ENCODE measurements at regions not wholly inside any gene's neighbourhood (a gene's known extent, or its start where the extent isn't known, plus 50 kb on each side); places are given as distances from the start of the nearest gene placed in this dataset.

GRCh38 chr13:70253411-70253810, 145.2 kb upstream of the KLHL1 start:
- no peak overlapping the region for H2AFZ ChIP-seq (ENCODE audit: low read depth, low read length)
- H3K9me3 ChIP-seq (replicated peaks; ENCODE audit: control insufficient read depth, insufficient read depth, low read length) = peaks cover 5% of the 10 kb centered on the region
- no peak for FAIRE-seq
- H3K4me3 ChIP-seq (replicated peaks in 1 of 3; ENCODE audit: insufficient read depth in 1 of 3, low read depth in 1 of 3, low read length in 3 of 3) = no peak overlapping the region
- no peaks in the 10 kb centered on the region for H3K9me1 ChIP-seq (replicated peaks; ENCODE audit: control insufficient read depth, extremely low read depth, insufficient read depth, low read length)
- H3K4me1 ChIP-seq (ENCODE audit: control insufficient read depth, extremely low read depth, insufficient read depth, low read length) = peaks cover 3% of the 10 kb centered on the region
- dilution Hi-C loops (cut with MboI; ENCODE audit: extremely low pct_ligation_motif_present, low sequenced_read_pairs) = no loop called here
- no peaks in the 10 kb centered on the region for H3K36me3 ChIP-seq (ENCODE audit: control insufficient read depth in 2 of 2, extremely low read depth in 1 of 2, insufficient read depth in 2 of 2, low read length in 2 of 2)
- no peak for DNase-seq (ENCODE audit: low read depth, low spot score)
- no peak overlapping the region for H3K27ac ChIP-seq (ENCODE audit: insufficient read depth, low read depth, low read length)
- no TSS peak for BruUV-seq (replicated peaks)
- H3K79me2 ChIP-seq (ENCODE audit: control insufficient read depth, insufficient read depth, low read length) = no peaks in the 10 kb centered on the region
- no peaks in the 10 kb centered on the region for H3K27me3 ChIP-seq (ENCODE audit: control insufficient read depth in 2 of 2, insufficient read depth in 2 of 2, low read length in 2 of 2)
- no peak overlapping the region for H3K4me2 ChIP-seq (ENCODE audit: insufficient read depth, low read length)
- ChIA-PET CTCF (no interaction called here), POLR2A (no interaction called here)
- TF ChIP-seq POLR2AphosphoS5 (IDR thresholded peaks at IDR 0.05; ENCODE audit: insufficient read depth, low read depth, low read length) = no peak
- intact Hi-C loops (cut with micrococcal nuclease) = no loop called here
- H3K9ac ChIP-seq (replicated peaks; ENCODE audit: extremely low read depth, insufficient read depth, low read length) = no peak overlapping the region
- H4K20me1 ChIP-seq (replicated peaks; ENCODE audit: control insufficient read depth, extremely low read depth, insufficient read depth, low read length) = no peaks in the 10 kb centered on the region

GRCh38 chr13:70249332-70250064, 141.2 kb upstream of the KLHL1 start:
- POLR2A ChIA-PET = no interaction called here
- no peak for FAIRE-seq
- Histone ChIP-seq H3K9ac (replicated peaks; ENCODE audit: extremely low read depth, insufficient read depth, low read length) (no peak overlapping the region), H3K4me1 (ENCODE audit: control insufficient read depth, extremely low read depth, insufficient read depth, low read length) (peaks cover 3% of the 10 kb centered on the region), H3K79me2 (ENCODE audit: control insufficient read depth, insufficient read depth, low read length) (no peaks in the 10 kb centered on the region), H4K20me1 (replicated peaks; ENCODE audit: control insufficient read depth, extremely low read depth, insufficient read depth, low read length) (no peaks in the 10 kb centered on the region), H3K9me3 (replicated peaks; ENCODE audit: control insufficient read depth, insufficient read depth, low read length) (peaks cover 5% of the 10 kb centered on the region), H3K9me1 (replicated peaks; ENCODE audit: control insufficient read depth, extremely low read depth, insufficient read depth, low read length) (no peaks in the 10 kb centered on the region), H2AFZ (ENCODE audit: low read depth, low read length) (no peak overlapping the region), H3K27ac (ENCODE audit: insufficient read depth, low read depth, low read length) (peak overlapping the region; percentile 11), H3K36me3 (ENCODE audit: control insufficient read depth in 2 of 2, extremely low read depth in 1 of 2, insufficient read depth in 2 of 2, low read length in 2 of 2) (no peaks in the 10 kb centered on the region), H3K4me3 (replicated peaks in 1 of 3; ENCODE audit: insufficient read depth in 1 of 3, low read depth in 1 of 3, low read length in 3 of 3) (no peak overlapping the region), H3K27me3 (ENCODE audit: control insufficient read depth in 2 of 2, insufficient read depth in 2 of 2, low read length in 2 of 2) (no peaks in the 10 kb centered on the region), H3K4me2 (ENCODE audit: insufficient read depth, low read length) (no peak overlapping the region)
- peak; percentile 53 for DNase-seq (ENCODE audit: low read depth, low spot score)
- intact Hi-C loops (cut with micrococcal nuclease) = no loop called here
- TF ChIP-seq MAX (IDR thresholded peaks at IDR 0.05; ENCODE audit: insufficient read depth, insufficient read length) = no peak
- TF ChIP-seq MYC (IDR thresholded peaks at IDR 0.05; ENCODE audit: low read depth, low read length) = no peak
- peak; percentile 14 for TF ChIP-seq JUN (IDR thresholded peaks at IDR 0.05; ENCODE audit: borderline replicate concordance, insufficient read depth, insufficient read length, low read depth)
- peak; percentile 41 for TF ChIP-seq POLR2AphosphoS5 (IDR thresholded peaks at IDR 0.05; ENCODE audit: insufficient read depth, low read depth, low read length)
- TF ChIP-seq GATA2 (IDR thresholded peaks at IDR 0.05; ENCODE audit: insufficient read depth, insufficient read length, low read depth, low read length) = peak; percentile 38
- no peak for TF ChIP-seq CTCF (IDR thresholded peaks at IDR 0.05; ENCODE audit: extremely low read depth in 1 of 2, insufficient read depth in 1 of 2, low read depth in 1 of 2, low read length in 2 of 2)
- TF ChIP-seq FOS (IDR thresholded peaks at IDR 0.05; ENCODE audit: borderline replicate concordance, insufficient read depth, low read length) = peak; percentile 80
- dilution Hi-C loops (cut with MboI; ENCODE audit: extremely low pct_ligation_motif_present, low sequenced_read_pairs) = no loop called here
- CTCF ChIA-PET = no interaction called here
- BruUV-seq (replicated peaks) = TSS peak; percentile 87
